Stimulated activated CD4-positive, alpha-beta T cell treated with anti-CD3 and anti-CD28 coated beads, Interleukin-1b, Interleukin-23, amount 100 ng/mL, for 4 hours (primary cell): ENCODE measurements at regions not wholly inside any gene's neighbourhood (a gene's known extent, or its start where the extent isn't known, plus 50 kb on each side); places are given as distances from the start of the nearest gene placed in this dataset.
"Not testable (repeated sequence)": the region's sequence is repeated elsewhere in the genome, so short reads cannot be mapped to it uniquely, and the experiment has no call there.

Experiments used
- DNase-seq, 2 donors: peaks; one replicate each; pipeline ENCODE4 v3.0.0-alpha.2; 2020; ENCODE audit warnings: low read depth in 2 of 2

DNA sequence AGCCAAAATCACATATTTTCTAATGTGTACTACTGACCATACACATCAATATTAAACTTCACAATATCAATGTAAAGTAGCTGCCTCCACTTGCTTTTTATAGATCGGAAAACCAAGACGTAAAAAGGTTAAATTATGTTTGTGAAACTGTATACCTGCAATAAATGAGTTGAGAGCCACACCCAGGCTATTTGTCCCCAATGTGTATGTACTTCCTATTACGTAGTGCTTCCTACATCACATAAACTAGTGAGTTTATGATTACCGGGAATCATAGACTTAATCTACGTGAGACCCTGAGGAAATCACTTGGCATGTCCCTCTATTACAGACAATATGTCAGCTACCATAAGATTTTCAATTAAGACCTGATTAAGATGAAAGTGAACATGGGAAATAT, 903.4 kb downstream of the RAB28 start:
- DNase-seq = no peak

DNA sequence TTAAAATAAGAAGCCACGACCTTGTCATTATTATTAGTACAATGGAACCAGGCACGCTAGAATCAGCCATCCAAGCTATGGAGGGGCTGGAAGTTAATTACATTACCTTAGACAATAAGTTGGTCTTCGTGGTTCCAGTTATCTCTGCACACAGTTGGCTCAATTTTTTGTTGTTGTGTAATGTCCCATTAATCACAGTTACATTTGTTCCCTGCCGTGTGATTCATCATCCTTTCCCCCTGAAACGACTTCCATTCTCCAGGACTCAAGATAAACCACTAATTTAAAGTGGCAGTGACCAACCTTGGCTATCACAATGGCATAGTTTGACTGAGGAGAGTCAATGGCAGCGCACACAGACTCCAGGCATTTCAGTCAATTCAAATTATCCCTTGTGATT, 905.0 kb downstream of the RAB28 start:
- no peak for DNase-seq

DNA sequence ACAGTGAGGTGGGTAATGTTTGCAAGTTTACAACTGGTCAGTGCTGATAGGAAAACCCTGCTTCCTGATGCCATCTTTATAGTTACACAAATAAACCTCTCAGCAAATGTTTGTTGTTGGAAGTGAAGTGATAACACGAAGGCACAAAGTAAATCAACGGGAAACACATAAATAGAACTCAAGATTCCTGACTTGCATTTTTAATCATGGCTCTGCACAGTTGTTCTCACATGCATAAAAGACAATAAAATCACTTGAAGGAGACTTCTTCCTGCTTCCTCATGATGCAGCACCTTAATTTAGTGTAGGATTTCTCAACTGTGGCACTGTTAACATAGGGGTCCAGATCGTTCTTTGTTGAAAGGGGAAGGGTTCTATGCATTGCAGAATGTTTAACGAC, 907.7 kb downstream of the RAB28 start:
- no peak for DNase-seq

DNA sequence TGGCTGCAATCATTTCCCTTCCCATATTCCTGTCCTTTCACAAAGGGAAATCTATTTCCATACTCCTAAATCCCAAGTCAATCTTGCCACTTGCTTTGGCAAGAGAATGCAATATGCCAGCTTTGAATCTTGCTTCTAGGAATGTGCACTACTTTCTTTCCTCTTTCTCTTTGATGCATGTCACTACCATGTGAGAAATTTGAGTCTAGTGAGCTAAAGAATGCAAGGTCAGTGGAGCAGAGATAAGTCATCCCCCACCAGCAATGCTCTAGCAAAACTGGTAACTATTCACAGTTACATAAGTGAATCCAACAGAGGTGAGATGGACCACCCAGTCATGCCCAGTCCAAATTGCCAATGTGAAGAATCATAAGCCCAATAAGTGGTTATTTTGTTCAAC, 910.4 kb downstream of the RAB28 start:
- no peak for DNase-seq

DNA sequence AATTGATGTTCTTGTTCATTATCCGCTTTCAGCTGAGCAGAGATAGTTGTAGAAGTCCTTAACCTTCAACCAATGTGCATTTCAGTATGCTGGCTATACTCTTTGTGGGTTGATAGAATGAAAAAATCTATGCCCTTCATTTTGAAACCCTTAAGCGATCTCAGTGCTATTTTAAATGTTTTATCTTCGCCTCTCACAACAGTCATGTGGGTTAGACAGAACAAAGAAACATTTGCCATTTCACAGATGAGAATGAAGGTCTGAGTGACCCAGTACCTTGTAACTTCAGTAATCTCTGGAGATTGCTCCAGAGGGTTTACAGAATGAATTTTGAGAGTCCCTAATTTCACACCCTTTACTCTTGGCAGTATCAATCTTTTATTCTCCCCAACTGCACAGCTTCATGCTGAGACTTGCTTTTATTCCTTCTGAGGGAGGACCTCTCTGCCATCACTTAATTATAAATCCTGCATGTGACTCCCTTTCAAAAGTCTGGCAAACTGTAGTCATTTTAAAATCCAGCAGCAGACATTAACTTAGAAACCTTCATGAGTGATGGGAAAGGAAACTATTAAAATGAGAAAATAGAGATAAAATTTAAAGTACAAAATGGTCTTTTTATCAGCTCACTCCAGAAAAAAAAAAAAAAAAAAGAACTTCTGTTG, 921.5 kb downstream of the RAB28 start:
- DNase-seq = no peak

DNA sequence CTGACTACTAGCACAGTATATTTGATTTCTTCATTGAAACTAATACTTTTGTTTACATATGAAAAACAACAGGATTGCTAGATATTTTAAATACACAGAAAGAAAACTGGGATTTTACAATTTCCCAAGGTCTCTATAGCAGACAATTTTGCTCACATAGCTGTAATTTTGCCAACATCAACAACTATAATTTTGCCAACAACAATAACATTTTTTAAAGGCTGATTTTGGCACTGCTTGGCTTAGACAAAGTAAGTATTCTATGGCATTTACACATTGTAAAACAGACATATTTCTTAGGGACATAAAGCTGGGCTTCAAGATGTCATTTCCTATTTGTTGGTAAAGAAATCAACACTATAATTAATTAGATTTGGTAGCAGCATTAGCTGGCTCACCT, 922.1 kb downstream of the RAB28 start:
- no peak for DNase-seq

DNA sequence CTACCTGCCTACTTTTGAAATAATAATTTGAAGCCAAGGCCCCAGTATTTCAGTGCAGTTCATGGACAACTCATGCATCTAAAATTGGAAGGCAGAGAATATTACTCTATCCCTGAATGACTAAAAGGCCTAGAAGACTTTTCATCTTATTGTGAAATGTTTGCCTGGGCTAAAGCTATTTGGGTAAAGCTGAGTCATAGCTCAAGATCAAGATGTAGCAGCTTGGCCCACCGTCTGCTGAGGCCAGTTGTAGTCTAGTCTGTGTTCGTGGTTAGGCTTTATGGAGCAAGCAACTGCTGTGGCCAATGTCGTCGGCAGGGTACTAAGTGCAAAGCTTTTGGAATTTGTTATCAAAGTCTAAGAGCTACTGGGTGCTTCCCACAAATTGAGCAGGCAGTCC, 929.1 kb downstream of the RAB28 start:
- no peak for DNase-seq

DNA sequence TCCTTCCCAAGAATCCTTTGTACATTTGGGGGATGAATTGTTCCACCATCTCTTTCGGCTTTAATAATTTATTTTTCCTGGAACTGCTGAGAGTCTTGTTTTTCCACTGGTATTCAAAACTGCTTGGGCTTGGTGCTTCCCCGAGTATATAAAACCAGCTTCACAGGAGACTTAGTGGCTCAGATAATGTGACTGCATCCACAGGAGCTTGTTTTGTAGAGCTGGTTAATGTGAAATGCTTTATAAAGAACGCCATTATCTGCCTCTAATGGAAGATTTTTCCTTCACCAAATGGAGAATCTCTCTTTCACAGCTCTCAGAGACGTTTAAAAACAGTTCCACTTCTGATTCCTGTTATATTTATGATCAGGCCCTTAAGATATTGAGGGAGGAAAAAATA, 935.5 kb downstream of the RAB28 start:
- no peak for DNase-seq

DNA sequence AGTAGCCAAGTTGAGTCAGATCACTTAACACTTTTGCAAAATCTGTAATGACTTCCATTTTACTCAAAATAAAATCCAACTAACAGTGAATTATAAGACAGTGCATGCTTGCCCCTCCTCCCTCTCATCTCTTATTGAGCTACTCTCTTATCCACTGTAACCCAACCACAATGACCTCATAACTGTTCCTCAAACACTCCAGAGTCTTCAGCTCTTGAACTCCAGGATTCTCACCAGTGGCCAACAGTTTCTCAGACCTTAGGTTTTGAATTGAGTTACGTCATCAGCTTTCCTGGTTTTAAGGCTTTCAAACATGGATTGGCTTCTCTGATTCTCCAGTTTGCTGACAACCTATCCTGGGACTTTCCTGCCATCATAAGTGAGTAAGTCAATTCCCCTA, 938.3 kb downstream of the RAB28 start:
- DNase-seq = no peak

DNA sequence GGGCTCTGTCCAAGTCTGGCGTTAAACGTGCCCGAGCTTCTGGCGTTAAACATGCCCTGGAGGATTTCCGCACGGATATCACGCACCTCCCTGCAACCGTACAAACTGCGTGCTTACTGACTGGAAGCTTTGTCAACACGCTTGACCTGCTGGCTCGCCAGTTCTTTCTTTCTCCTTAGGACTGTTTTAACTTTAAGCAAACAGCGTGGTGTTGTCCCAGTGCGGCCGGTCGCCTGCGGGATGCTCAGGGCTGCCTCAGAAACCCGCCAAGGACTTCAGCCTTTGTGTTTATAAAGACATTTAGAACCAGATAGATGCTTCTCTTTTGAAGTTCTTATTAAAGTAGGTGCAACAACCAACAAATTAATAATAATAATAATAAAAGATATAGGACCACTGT, 946.0 kb downstream of the RAB28 start:
- DNase-seq = no peak

DNA sequence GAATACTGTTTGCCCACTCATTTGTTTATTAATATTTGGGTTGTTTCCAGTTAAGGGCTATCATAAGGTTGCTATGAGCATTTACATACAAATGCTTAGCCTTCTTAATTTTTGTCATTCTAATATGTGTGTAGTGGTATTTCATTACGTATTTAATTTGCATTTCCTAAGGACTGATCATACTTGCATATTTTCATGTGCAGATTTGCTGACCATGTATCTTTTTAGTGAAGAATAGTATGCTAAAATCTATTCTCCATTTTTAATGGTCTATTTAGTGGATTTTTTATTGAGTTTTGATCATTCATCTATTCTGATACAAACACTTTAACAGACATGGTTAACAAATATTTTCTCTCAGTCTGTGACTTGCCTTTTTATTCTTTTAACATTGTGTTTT, 949.5 kb downstream of the RAB28 start:
- DNase-seq = no peak

DNA sequence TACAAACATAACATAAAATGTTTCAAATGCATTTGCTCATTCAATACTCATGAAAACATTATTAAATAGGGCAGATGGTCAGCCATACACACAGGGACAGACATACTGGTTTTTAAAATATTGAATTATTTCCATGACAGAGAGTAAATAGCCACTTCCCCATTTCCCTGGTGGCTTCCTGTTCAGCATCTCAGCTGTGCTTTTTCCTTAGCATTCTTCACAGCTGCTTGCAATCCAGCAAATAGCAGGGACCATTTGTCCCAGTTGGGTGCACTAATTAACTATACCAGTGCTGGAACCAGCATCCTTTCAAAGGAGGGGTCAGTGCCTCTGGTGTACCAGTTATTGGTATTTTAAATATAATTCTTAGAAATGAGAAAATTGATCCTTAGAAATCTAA, 964.7 kb downstream of the RAB28 start:
- no peak for DNase-seq

DNA sequence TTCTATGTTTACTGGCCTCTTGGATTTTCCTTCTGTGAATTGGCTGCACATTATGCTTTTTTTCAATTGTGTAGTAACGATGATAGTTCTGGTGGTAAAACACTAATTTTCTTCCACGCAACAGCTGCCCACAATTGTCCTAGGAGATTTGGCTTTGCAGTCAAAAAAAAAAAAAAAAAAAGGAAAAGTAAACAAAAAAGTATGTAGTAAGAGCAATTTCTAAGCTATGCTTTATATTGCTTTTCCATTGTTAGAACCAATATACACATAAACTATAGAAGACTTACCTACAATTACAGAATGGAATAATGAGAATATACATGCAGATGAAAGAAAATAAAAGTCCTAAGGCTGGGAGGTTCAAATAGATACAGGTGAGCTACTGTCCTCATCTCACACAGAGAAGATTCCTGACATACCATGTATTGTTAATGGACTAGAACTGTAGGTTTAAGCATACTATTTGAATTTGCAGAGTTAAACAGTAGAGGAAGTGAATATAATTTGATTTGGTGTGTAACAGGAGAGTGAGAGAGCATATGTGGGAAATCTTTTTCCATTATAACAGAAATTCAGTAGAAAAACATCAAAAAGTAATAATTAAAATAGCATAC, 976.2 kb downstream of the RAB28 start:
- no peak for DNase-seq

DNA sequence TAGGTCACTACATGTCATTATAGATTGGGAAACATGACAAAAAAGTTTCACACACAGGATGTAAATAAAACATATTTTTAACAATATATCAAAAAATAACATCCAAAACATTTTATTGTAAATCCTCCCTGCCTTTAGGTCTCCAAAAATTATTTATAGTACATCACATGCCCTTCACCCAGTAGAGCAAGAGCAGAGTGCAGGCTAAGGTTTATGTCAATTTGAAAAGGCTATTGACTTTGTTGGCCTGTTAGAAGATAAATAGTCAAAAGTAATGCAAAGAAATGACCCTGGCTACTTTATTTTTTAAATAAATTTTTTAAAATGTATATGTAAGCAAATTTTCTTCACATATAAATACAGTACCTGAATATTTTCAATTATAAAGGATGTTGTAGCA, 983.7 kb downstream of the RAB28 start:
- DNase-seq = no peak

DNA sequence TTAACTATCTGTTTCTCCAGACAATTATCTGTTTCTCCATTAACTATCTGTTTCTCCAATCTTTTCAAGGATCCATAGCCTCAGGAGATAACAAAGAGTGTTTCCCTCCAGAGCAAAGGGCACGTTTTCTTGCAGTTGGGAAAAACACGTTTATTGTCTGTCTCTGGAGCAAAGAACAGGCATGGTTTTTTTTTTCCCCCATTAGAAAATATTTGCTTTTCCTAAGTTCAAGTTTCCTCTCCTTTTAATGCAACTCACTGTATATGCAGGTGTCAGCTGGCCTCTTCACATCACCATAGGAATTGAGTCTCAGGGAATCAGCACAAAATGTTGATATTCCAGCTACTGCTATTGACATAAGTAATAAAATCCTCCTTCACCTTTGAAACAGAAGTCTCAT, 984.4 kb downstream of the RAB28 start:
- DNase-seq = no peak

DNA sequence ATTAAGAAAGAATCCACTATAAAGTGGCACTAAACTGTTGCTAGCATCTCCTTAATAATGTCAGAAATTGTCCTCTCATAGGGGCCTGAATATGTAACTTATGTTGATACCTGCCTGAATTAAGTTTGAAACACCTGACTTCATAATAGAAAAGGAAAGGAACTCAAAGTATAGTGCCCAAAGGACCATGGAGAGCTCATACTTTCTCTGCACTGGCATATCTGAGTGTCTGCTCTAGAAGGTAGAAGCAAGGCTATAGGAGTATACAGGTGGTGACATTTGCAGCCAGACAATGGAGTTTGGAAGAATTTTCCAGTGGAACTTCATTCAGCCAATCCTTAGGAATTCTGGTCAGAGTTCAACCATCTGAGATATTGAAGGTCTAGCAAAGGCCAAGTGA, 988.9 kb downstream of the RAB28 start:
- DNase-seq = no peak

DNA sequence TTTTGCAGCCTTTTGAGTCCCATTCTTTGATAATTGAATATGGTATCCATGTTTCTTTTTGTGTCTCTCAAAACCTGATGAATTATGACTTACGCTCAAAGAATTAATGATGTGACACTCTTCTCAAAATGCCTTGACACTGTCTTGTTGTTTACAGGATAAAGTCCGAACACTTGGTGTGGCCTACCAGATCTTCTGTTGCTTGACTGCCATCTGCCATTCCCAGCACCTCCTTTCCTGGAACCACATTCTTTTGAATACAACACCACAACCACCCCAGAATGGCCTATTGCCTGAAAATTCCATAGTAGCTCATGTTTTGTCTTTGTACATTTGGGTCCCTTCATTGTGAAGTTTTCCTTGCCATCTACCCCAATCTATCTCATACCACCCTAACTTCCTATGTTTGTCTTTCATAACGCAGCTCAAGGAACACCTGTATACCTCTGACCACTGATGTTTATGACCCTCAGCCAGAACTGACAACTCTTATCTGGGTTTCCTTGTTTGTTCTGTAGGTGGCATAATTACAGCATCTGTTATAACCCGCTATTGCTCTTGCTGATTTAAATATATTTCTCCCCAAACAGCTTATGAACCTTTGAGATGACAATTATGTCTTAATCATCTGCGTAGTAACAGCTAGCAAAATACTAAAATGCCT, 991.3 kb downstream of the RAB28 start:
- no peak for DNase-seq

DNA sequence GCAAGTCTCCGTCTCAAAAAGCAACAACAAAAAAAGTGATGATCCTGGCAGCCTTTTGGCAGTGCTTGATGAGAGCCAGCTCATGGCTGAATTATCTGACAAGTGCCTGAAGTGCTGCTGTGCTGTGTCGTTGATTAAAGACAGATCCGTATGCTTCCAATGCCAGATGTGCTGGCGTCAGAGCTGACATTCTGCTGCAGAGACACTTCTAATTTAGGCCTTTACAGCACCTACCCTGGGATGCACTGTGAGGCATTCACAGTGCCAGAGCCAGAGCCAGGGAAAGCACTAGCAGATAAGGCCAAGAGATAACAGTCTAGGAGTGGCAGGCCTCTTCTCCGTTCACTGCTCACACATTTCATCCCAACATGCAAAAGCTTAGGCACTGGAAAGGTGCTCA, 995.5 kb downstream of the RAB28 start:
- no peak for DNase-seq

DNA sequence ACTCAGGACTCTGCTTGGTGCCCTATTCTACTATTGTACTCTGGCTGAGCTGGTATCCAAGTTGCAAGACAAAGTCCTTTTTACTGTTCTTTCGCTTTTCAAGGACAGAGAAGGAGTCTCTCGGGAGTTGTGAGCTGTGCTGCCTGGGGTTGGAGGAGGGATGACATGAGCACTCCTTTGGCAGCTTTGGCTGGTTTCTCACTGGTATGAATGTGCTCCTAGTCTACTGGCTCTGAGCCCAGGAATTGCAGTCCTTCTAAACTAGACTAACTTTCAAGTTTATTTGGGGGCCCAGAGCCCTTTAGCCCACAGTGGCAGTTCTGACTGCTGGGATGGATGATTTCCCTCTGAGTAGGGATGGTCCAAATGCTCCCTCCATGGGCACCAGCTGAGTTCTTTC, 997.1 kb downstream of the RAB28 start:
- no peak for DNase-seq

DNA sequence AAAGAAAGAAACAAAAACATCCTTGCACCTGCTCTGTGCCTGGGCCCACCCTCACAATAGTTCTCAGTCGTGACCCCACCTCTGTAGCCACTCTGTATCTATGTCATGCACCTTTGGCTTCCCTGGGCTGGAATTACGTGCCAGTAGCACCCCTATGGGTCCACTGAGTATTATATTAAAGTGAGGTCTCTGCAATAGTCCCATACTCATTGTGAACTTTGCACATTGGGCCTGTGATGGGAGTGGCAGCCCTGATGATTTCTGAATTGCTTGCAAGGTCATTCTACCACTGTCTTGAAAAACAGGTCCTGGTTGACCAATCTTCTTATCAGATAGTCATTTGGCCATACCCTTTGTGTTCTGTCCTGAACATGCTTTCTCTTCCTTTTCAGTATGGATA, 1012.1 kb downstream of the RAB28 start:
- DNase-seq = no peak

DNA sequence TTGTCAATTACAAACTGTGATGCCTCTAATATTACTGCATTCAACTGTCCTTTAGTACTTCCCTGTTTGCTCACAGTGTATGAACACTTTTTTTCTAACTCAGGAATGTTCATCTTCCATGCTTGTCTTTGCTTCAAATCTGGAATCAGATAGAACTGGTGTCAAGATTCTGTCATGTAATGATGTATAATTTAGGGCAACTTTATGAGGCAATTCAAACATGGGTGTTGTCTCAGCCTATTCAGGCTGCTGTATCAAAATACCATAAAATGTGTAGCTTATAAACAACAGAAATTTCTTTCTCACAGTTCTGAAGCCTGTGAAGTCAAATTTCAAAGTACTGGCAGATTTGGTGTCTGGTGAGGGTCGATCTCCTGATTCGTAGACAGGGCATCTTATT, 1012.9 kb downstream of the RAB28 start:
- no peak for DNase-seq

DNA sequence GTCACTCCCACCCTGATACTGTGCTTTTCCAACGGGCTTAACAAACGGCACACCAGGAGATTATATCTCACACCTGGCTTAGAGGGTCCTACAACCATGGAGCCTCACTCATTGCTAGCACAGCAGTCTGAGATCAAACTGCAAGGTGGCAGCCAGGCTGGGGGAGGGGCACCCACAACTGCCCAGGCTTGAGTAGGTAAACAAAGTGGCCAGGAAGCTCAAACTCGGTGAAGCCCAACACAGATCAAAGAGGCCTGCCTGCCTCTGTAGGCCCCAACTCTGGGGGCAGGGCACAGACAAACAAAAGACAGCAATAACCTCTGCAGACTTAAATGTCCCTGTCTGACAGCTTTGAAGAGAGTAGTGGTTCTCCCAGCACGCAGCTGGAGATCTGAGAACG, 1022.6 kb downstream of the RAB28 start:
- DNase-seq = not testable (repeated sequence)

DNA sequence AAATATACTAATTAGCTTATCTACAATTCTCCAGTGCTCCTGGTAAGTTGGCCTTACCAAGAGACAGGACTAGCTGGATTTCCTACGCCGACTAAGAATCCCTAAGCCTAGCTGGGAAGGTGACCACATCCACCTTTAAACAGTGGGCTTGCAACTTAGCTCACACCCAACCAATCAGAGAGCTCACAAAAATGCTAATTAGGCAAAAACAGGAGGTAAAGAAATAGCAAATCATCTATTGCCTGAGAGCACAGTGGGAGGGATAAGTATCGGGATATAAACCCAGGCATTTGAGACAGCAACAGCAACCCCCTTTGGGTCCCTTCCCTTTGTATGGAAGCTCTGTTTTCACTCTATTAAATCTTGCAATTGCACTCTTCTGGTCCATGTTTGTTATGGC, 1025.0 kb downstream of the RAB28 start:
- no peak for DNase-seq

DNA sequence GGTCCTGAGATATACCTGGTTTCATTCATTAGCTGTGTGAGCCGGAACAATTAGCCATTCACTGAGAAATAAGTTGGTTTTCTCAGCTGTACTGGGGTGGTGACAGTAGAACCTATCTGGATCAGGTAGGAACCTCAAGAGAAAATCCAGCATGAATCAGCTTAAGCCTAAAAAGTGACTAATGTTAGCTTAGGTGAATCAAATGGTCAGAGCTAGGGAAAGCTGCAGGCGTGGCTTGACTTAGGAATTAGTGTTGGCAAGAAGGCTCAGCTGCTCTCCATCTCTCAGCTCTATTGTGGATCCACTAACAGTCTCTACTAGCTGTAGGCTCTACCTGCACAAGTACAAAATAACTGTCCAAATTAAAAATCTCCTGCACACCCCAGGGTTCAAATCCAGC, 1025.5 kb downstream of the RAB28 start:
- DNase-seq = no peak
